Testis (tissue), 2 donors: ENCODE measurements at regions not wholly inside any gene's neighbourhood (a gene's known extent, or its start where the extent isn't known, plus 50 kb on each side); places are given as distances from the start of the nearest gene placed in this dataset.

Source experiments
- DNase-seq: peaks from one replicate; pipeline ENCODE4 v3.0.0-alpha.2; 2019
- H3K27ac ChIP-seq, 2 donors: fragments of 200-600 bp; sonication (generic); one replicate each; pipeline ENCODE4 v1.5.1; 2019
- H3K27me3 ChIP-seq: fragments of 200-600 bp; sonication (generic); one replicate; pipeline ENCODE4 v1.5.1; 2019
- H3K36me3 ChIP-seq: fragments of 200-600 bp; sonication (generic); one replicate; pipeline ENCODE4 v1.5.1; 2017; ENCODE audit warnings: low read depth; ENCODE audit errors: missing control alignments
- H3K4me1 ChIP-seq: fragments of 200-600 bp; sonication (generic); one replicate; pipeline ENCODE4 v1.5.1; 2019
- H3K4me3 ChIP-seq, 2 donors: fragments of 200-600 bp; sonication (generic); one replicate each; pipeline ENCODE4 v1.5.1; 2017 to 2019
- H3K9me3 ChIP-seq: fragments of 200-600 bp; sonication (generic); one replicate; pipeline ENCODE4 v1.5.1; 2017
- POLR2A ChIP-seq: fragments of 450-650 bp; IDR thresholded peaks from one replicate; pipeline ENCODE4 v1.6.1; 2017; ENCODE audit warnings: antibody characterized with exemption, mild to moderate bottlenecking, moderate library complexity
- WGBS, 2 donors: methylation state at CpG; one replicate each; pipeline ENCODE4 v1.1.5; 2018; 5-methylcytosine and 5-hydroxymethylcytosine counted together
- intact Hi-C: fragments of 100-400 bp; cut with DNase I; formaldehyde crosslinking; loops from one replicate; pipeline ENCODE4 v1.15.1; 2023; ENCODE audit warnings: low total_unique reads
- TF ChIP-seq, protein P1 (sequence below), 3 experiments: fragments of 450-650 bp in 2 of 3; fragments of 200-600 bp in 1 of 3; sonication (generic) in 1 of 3; IDR thresholded peaks; one replicate each; pipeline ENCODE4 v1.5.1; 2016 to 2019; ENCODE audit warnings: antibody characterized with exemption in 3 of 3, mild to moderate bottlenecking in 2 of 3, moderate library complexity in 1 of 3

- 31 to 59% methylated on average over 6 of the region's 6 CpGs for WGBS, 2 donors
- Histone ChIP-seq H3K9me3 (no peaks in the 10 kb centered on the region), H3K4me1 (no peaks in the 10 kb centered on the region), H3K27ac (no peak overlapping the region), H3K4me3 (no peak overlapping the region), H3K36me3 (no peaks in the 10 kb centered on the region), H3K27me3 (no peaks in the 10 kb centered on the region)
- no peak for DNase-seq
- intact Hi-C loops: no loop called here
- TF ChIP-seq, protein P1, sequence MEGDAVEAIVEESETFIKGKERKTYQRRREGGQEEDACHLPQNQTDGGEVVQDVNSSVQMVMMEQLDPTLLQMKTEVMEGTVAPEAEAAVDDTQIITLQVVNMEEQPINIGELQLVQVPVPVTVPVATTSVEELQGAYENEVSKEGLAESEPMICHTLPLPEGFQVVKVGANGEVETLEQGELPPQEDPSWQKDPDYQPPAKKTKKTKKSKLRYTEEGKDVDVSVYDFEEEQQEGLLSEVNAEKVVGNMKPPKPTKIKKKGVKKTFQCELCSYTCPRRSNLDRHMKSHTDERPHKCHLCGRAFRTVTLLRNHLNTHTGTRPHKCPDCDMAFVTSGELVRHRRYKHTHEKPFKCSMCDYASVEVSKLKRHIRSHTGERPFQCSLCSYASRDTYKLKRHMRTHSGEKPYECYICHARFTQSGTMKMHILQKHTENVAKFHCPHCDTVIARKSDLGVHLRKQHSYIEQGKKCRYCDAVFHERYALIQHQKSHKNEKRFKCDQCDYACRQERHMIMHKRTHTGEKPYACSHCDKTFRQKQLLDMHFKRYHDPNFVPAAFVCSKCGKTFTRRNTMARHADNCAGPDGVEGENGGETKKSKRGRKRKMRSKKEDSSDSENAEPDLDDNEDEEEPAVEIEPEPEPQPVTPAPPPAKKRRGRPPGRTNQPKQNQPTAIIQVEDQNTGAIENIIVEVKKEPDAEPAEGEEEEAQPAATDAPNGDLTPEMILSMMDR (IDR thresholded peaks at IDR 0.05): no peak
- no peak for TF ChIP-seq POLR2A
Measured at GRCh38 chr12:11556682-11557081, 92.8 kb upstream of the ETV6 start.

- no peaks in the 10 kb centered on the region for H3K4me1 ChIP-seq
- H3K4me3 ChIP-seq: no peak overlapping the region
- H3K27me3 ChIP-seq: no peaks in the 10 kb centered on the region
- TF ChIP-seq, protein P1 (IDR thresholded peaks at IDR 0.05): no peak
- intact Hi-C loops: no loop called here
- H3K9me3 ChIP-seq: no peaks in the 10 kb centered on the region
- WGBS, 2 donors: 88 to 89% methylated on average over 3 of the region's 3 CpGs
- no peaks in the 10 kb centered on the region for H3K36me3 ChIP-seq
- no peak for DNase-seq
- no peak overlapping the region for H3K27ac ChIP-seq
Measured at GRCh38 chr12:11559626-11560340, 89.7 kb upstream of the ETV6 start.

DNA sequence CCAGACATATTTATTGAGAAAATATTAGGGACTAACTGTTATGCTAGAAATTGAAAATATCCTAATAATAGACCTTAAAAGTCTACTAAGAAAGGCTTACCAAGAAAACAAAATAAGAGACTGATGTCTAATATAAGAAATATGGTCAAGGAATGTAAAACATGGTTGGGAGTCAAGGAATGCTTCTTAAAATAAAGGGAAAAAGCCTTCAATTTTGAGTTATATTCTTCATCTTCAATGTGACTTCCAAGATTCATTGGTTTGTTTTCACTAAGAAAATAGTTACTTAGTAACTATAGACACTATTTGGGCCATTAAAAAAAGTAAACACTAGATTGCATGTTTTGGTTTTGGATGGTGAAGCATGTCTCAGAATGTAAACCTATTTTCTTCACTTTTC lies 88.1 kb upstream of the ETV6 start:
- intact Hi-C loops: no loop called here
- no peak overlapping the region for H3K27ac ChIP-seq
- no peaks in the 10 kb centered on the region for H3K27me3 ChIP-seq
- no peak overlapping the region for H3K4me3 ChIP-seq
- no peaks in the 10 kb centered on the region for H3K9me3 ChIP-seq
- H3K36me3 ChIP-seq: no peaks in the 10 kb centered on the region
- TF ChIP-seq, protein P1 (IDR thresholded peaks at IDR 0.05): no peak
- TF ChIP-seq POLR2A: no peak
- no peaks in the 10 kb centered on the region for H3K4me1 ChIP-seq
- DNase-seq: no peak

- WGBS, 2 donors: 79 to 87% methylated on average over 10 of the region's 10 CpGs
- no peaks in the 10 kb centered on the region for H3K4me1 ChIP-seq
- intact Hi-C loops: no loop called here
- TF ChIP-seq, protein P1 (IDR thresholded peaks at IDR 0.05): no peak
- TF ChIP-seq POLR2A: no peak
- no peak overlapping the region for H3K27ac ChIP-seq
- H3K36me3 ChIP-seq: no peaks in the 10 kb centered on the region
- H3K27me3 ChIP-seq: no peaks in the 10 kb centered on the region
- no peak overlapping the region for H3K4me3 ChIP-seq
- DNase-seq: no peak
- no peaks in the 10 kb centered on the region for H3K9me3 ChIP-seq
Measured at GRCh38 chr12:11563785-11564739, 85.4 kb upstream of the ETV6 start.
